Activated T-cell treated with anti-CD3 and anti-CD28 coated beads, Interleukin-2, amount 50 U/mL, for 72 hours (primary cell): ENCODE measurements at regions not wholly inside any gene's neighbourhood (a gene's known extent, or its start where the extent isn't known, plus 50 kb on each side); places are given as distances from the start of the nearest gene placed in this dataset.

Source experiments
- ATAC-seq, 2 donors: fragments of 150-1000 bp; cut with Tn5 transposase; replicated peaks in 1 of 2; 2 replicates each; pipeline ENCODE4 v1.10.0; 2021; ENCODE audit warnings: moderate library complexity in 2 of 2, mild to moderate bottlenecking in 1 of 2
- DNase-seq, 2 donors: peaks; one replicate each; pipeline ENCODE4 v3.0.0; 2021 to 2022; ENCODE audit warnings: mixed read lengths in 1 of 2
- H3K27ac Mint-ChIP-seq: one replicate; pipeline ENCODE4 v1.8.0; 2022; ENCODE audit warnings: mild to moderate bottlenecking, moderate library complexity, mixed read lengths
- H3K27me3 Mint-ChIP-seq: one replicate; pipeline ENCODE4 v1.8.0; 2022; ENCODE audit warnings: low read depth, mixed read lengths
- H3K36me3 Mint-ChIP-seq, 2 donors: one replicate each; pipeline ENCODE4 v1.8.0; 2022; ENCODE audit warnings: mixed read lengths in 2 of 2, mild to moderate bottlenecking in 1 of 2; ENCODE audit not compliant: insufficient read depth in 2 of 2
- H3K4me1 Mint-ChIP-seq: one replicate; pipeline ENCODE4 v1.8.0; 2022; ENCODE audit warnings: low read depth, mixed read lengths
- H3K4me3 Mint-ChIP-seq, 2 donors: one replicate each; pipeline ENCODE4 v1.8.0; 2022; ENCODE audit warnings: mild to moderate bottlenecking in 2 of 2, mixed read lengths in 2 of 2, moderate library complexity in 2 of 2
- H3K9me3 Mint-ChIP-seq, 2 donors: one replicate each; pipeline ENCODE4 v1.8.0; 2022; ENCODE audit warnings: mixed read lengths in 2 of 2

- Mint-ChIP-seq H3K4me1 (no peaks in the 10 kb centered on the region), H3K27me3 (no peaks in the 10 kb centered on the region), H3K27ac (no peak overlapping the region), H3K4me3 (no peak overlapping the region), H3K9me3 (peaks cover 0 to 2% of the 10 kb centered on the region in 2 donors), H3K36me3 (no peaks in the 10 kb centered on the region)
- DNase-seq (no peak), ATAC-seq (no peak)
Measured at GRCh38 chr4:41428601-41429279, 109.2 kb upstream of the LIMCH1 start.

DNA sequence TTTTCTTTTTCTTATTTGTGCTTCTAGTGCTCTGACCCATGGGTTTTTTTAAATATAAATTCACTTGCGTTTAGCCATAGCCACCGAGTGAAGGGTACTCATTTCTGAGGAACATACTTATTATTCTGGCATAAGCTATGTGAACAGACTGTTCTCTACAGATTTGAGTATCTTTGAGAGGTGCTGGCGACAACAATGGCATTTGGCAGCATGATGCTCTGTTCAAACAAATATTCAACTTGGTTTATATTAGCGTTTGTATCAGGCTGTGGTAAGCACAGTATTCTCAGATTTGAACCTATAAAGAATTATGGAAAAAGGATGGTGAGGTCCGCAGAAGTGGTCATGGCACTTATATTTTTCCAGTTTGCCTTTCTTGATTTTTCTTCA, 108.7 kb upstream of the LIMCH1 start:
- Mint-ChIP-seq H3K27ac (no peak overlapping the region), H3K27me3 (no peaks in the 10 kb centered on the region), H3K9me3 (peaks cover 0 to 2% of the 10 kb centered on the region in 2 donors), H3K36me3 (no peaks in the 10 kb centered on the region), H3K4me3 (no peak overlapping the region), H3K4me1 (no peaks in the 10 kb centered on the region)
- DNase-seq (no peak), ATAC-seq (no peak)

- Mint-ChIP-seq H3K27me3 (no peaks in the 10 kb centered on the region), H3K4me3 (no peak overlapping the region), H3K9me3 (peaks cover 0 to under 1% of the 10 kb centered on the region in 2 donors), H3K36me3 (no peaks in the 10 kb centered on the region), H3K27ac (no peak overlapping the region), H3K4me1 (no peaks in the 10 kb centered on the region)
- DNase-seq (no peak), ATAC-seq (no peak)
Measured at GRCh38 chr4:41430792-41431191, 107.2 kb upstream of the LIMCH1 start.

GRCh38 chr4:41431276-41431675, 106.7 kb upstream of the LIMCH1 start:
- H3K36me3 Mint-ChIP-seq: no peaks in the 10 kb centered on the region
- H3K4me3 Mint-ChIP-seq: no peak overlapping the region
- DNase-seq (no peak), ATAC-seq (no peak)
- no peaks in the 10 kb centered on the region for H3K9me3 Mint-ChIP-seq
- no peaks in the 10 kb centered on the region for H3K4me1 Mint-ChIP-seq
- H3K27ac Mint-ChIP-seq: no peak overlapping the region
- H3K27me3 Mint-ChIP-seq: no peaks in the 10 kb centered on the region

GRCh38 chr4:41432219-41432618, 105.7 kb upstream of the LIMCH1 start:
- no peak for DNase-seq
- ATAC-seq: no peak
- H3K4me3 Mint-ChIP-seq: no peak overlapping the region
- H3K27ac Mint-ChIP-seq: no peak overlapping the region
- no peaks in the 10 kb centered on the region for H3K9me3 Mint-ChIP-seq
- no peaks in the 10 kb centered on the region for H3K36me3 Mint-ChIP-seq
- H3K27me3 Mint-ChIP-seq: no peaks in the 10 kb centered on the region
- no peaks in the 10 kb centered on the region for H3K4me1 Mint-ChIP-seq

DNA sequence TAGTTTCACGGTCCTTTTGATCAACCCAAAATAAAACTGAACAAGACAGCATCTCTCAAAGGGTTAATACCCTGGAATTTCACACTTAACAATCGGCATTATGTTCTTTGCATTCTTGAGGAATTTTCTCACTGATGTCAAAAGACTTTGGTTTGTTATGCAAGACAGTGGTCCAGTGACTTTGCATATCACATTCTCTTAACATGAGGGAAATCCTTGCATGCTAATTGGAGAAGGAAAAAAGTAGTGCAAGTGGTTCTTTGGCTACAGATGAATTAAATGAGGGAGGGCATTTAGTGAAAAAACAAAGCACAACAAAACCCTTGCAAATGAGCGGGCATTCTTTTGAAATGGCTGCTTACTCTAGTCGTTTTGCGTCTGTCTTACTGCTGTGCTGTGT, 105.1 kb upstream of the LIMCH1 start:
- no peaks in the 10 kb centered on the region for H3K9me3 Mint-ChIP-seq

GRCh38 chr4:41433361-41433760, 104.6 kb upstream of the LIMCH1 start:
- Mint-ChIP-seq H3K4me3 (no peak overlapping the region), H3K27me3 (no peaks in the 10 kb centered on the region), H3K9me3 (no peaks in the 10 kb centered on the region), H3K4me1 (no peaks in the 10 kb centered on the region), H3K27ac (no peak overlapping the region), H3K36me3 (no peaks in the 10 kb centered on the region)
- ATAC-seq (no peak), DNase-seq (no peak)

More for the DNA sequence above, 105.1 kb upstream of the LIMCH1 start:
- H3K4me3 Mint-ChIP-seq: no peak overlapping the region
- DNase-seq (no peak), ATAC-seq (no peak)
- no peak overlapping the region for H3K27ac Mint-ChIP-seq
- H3K27me3 Mint-ChIP-seq: no peaks in the 10 kb centered on the region
- no peaks in the 10 kb centered on the region for H3K4me1 Mint-ChIP-seq
- H3K36me3 Mint-ChIP-seq: no peaks in the 10 kb centered on the region

DNA sequence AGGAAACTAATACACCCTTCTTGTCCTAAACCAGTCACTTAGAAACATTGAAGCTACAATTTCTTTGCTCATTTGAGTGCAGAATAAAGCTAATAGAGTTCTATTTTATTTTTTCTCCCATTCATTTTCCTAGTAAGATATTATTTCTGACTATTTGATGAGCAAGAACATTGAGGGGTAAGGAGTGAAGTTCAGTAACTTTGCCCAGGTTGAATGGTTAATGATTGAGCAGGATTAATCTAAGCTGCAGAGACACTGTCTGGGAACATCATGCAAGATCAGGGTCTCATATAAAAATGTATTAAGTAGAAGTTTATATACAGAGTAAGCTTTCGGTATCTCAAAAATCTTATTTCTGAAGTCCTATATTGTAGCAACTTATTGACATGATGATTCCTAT, 102.4 kb upstream of the LIMCH1 start:
- no peak for ATAC-seq
- no peaks in the 10 kb centered on the region for H3K4me1 Mint-ChIP-seq

GRCh38 chr4:41436419-41436818, 101.5 kb upstream of the LIMCH1 start:
- ATAC-seq: no peak
- Mint-ChIP-seq H3K27me3 (no peaks in the 10 kb centered on the region), H3K4me3 (no peak overlapping the region)

More for the DNA sequence above, 102.4 kb upstream of the LIMCH1 start:
- H3K27me3 Mint-ChIP-seq: no peaks in the 10 kb centered on the region
- no peak overlapping the region for H3K27ac Mint-ChIP-seq
- H3K4me3 Mint-ChIP-seq: no peak overlapping the region
- DNase-seq: no peak
- no peaks in the 10 kb centered on the region for H3K36me3 Mint-ChIP-seq
- no peaks in the 10 kb centered on the region for H3K9me3 Mint-ChIP-seq

GRCh38 chr4:41437111-41437536, 100.8 kb upstream of the LIMCH1 start:
- Mint-ChIP-seq H3K4me1 (no peaks in the 10 kb centered on the region), H3K36me3 (no peaks in the 10 kb centered on the region), H3K27me3 (no peaks in the 10 kb centered on the region), H3K4me3 (no peak overlapping the region), H3K9me3 (no peaks in the 10 kb centered on the region), H3K27ac (no peak overlapping the region)
- ATAC-seq (no peak), DNase-seq (no peak)

More at GRCh38 chr4:41436419-41436818, 101.5 kb upstream of the LIMCH1 start:
- no peaks in the 10 kb centered on the region for H3K36me3 Mint-ChIP-seq
- H3K9me3 Mint-ChIP-seq: no peaks in the 10 kb centered on the region
- DNase-seq: no peak
- no peaks in the 10 kb centered on the region for H3K4me1 Mint-ChIP-seq
- H3K27ac Mint-ChIP-seq: no peak overlapping the region

DNA sequence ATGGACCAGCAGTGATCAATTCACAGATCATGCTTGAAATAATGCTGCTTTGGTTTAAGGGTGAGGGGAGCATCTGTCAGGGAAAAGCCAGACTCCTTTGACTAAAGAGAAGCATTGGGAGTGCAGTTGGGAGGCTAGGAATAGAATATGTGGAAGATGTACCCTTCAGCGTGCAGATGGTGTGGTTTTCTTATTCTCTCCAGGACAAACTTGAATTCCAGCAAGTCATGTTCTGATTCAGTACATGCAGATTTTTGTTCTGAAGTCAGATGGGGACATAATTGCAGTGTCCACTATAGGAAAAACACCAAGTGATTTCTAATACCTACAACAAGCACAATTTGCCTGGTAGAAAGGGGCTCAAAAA, 99.0 kb upstream of the LIMCH1 start:
- no peaks in the 10 kb centered on the region for H3K4me1 Mint-ChIP-seq
- no peaks in the 10 kb centered on the region for H3K27me3 Mint-ChIP-seq
- DNase-seq (no peak), ATAC-seq (no peak)
- H3K9me3 Mint-ChIP-seq: no peaks in the 10 kb centered on the region
- H3K4me3 Mint-ChIP-seq: no peak overlapping the region
- no peaks in the 10 kb centered on the region for H3K36me3 Mint-ChIP-seq
- no peak overlapping the region for H3K27ac Mint-ChIP-seq

GRCh38 chr4:41442810-41443209, 95.1 kb upstream of the LIMCH1 start:
- H3K27ac Mint-ChIP-seq: no peak overlapping the region
- no peak overlapping the region for H3K4me3 Mint-ChIP-seq
- ATAC-seq: no peak
- H3K4me1 Mint-ChIP-seq: no peaks in the 10 kb centered on the region
- no peaks in the 10 kb centered on the region for H3K27me3 Mint-ChIP-seq
- DNase-seq: no peak
- no peaks in the 10 kb centered on the region for H3K36me3 Mint-ChIP-seq
- no peaks in the 10 kb centered on the region for H3K9me3 Mint-ChIP-seq

DNA sequence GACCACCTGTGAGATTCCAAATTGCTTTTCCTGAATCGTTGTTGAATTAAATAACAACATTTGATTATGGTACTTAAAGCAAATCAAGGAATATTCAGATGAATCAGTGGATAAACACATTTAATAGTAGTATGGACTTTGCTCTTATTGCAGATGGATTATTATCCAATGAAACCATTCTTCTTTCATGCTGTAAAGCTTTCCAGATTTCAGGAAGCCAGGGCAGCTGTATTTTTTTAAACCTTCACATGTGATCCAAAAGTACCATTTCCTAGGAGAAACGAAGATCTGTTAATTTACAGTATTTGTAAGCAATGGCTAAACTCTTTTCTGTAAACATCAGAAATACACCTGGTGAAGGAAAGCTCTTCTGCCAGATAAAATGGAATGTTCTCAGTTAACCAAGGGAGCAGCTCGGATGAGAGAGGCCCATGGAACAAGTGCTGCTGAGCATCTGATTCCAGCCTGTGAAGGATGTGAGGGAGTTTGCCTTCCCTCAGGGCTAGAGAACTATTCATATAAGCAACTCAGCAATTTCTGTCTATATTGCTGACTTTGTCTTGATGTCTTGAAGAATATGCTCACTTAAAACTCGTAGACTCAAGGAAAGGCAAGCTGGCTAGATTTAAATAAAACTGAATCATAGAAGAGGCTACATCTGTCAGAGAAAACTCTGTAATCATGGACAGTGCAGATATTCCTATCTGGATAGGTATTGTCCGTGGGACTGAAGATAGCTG, 94.4 kb upstream of the LIMCH1 start:
- Mint-ChIP-seq H3K4me1 (no peaks in the 10 kb centered on the region), H3K27ac (no peak overlapping the region), H3K27me3 (no peaks in the 10 kb centered on the region), H3K4me3 (no peak overlapping the region), H3K9me3 (no peaks in the 10 kb centered on the region), H3K36me3 (no peaks in the 10 kb centered on the region)
- DNase-seq: no peak
- ATAC-seq: no peak

GRCh38 chr4:41446391-41446790, 91.6 kb upstream of the LIMCH1 start:
- Mint-ChIP-seq H3K36me3 (no peaks in the 10 kb centered on the region), H3K4me3 (no peak overlapping the region), H3K27ac (no peak overlapping the region), H3K4me1 (no peaks in the 10 kb centered on the region), H3K27me3 (no peaks in the 10 kb centered on the region), H3K9me3 (no peaks in the 10 kb centered on the region)
- no peak for ATAC-seq
- DNase-seq: no peak
